Esophagus squamous epithelium (tissue), 4 donors: ENCODE measurements at regions not wholly inside any gene's neighbourhood (a gene's known extent, or its start where the extent isn't known, plus 50 kb on each side); places are given as distances from the start of the nearest gene placed in this dataset.

Experiments used
- CTCF ChIP-seq, 6 experiments: fragments of 450-650 bp in 4 of 6; fragments of 200-600 bp in 2 of 6; sonication (generic) in 2 of 6; IDR thresholded peaks; one replicate each; pipeline ENCODE4 v1.5.1; 2016 to 2019; ENCODE audit warnings: antibody characterized with exemption in 6 of 6, mild to moderate bottlenecking in 4 of 6, moderate library complexity in 4 of 6
- POLR2A ChIP-seq, 4 donors: fragments of 450-650 bp; IDR thresholded peaks; one replicate each; pipeline ENCODE4 v1.6.1; 2017; ENCODE audit warnings: antibody characterized with exemption in 4 of 4, mild to moderate bottlenecking in 4 of 4, moderate library complexity in 3 of 4

- TF ChIP-seq CTCF (IDR thresholded peaks at IDR 0.05) (no peak), POLR2A (IDR thresholded peaks at IDR 0.05) (no peak)
Measured at GRCh38 chr13:80571346-80572307, 230.7 kb upstream of the SPRY2 start.
